NCI-H526 treated with DMSO at 0.1 percent for 48 hours (cell line): ENCODE measurements at regions not wholly inside any gene's neighbourhood (a gene's known extent, or its start where the extent isn't known, plus 50 kb on each side); places are given as distances from the start of the nearest gene placed in this dataset.
"Not testable (repeated sequence)": the region's sequence is repeated elsewhere in the genome, so short reads cannot be mapped to it uniquely, and the experiment has no call there.

ENCODE experiments used
- DNase-seq: peaks from one replicate; lab custom pipeline; 2025; lab: John Stamatoyannopoulos, UW

DNA sequence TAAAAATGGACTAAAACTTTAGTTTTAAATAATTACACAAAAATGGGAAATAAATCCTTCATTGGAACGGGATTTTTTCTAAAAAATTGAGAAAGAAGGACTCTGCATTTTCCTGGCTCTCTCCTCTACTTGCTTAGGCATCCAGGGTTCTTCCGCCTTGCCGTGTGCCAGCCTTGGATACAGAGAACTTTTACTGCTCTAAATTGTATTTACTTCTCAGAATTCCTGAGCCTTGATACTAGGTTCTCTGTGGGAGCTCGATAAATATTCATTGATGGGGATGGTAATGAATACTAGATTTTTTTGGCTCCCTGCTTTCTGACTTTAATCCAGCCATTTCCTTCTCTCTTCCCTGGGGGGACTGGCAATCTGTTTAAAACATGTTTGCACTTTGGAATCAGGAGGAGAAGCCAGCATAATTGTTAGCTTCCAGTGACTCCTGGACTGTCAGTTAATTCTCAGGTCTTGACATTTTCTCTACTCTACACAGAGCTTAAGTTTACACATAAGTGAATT is 746.1 kb upstream of the LRRTM1 start:
- no peak for DNase-seq

DNA sequence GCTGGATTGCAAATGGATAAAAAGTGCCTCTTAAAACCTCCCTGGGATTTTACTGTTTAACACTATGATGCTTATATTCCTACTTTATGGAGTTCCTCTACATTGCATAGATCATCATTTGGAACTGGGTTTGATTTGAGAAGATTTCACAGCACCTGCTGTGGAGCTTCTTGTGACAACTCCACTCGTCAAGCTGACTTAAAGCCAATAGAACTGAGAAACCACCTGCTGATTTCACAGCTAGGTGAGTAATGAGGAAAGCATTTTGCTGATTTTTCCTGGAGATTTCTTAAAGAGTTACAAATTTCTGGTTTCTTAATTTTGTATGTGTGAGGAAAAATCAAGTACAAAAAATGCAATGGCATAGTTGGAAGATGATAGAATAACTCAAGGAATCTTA is 739.1 kb upstream of the LRRTM1 start:
- DNase-seq: no peak

- DNase-seq: no peak
Observed at GRCh38 chr2:81007104-81007503, 702.6 kb upstream of the LRRTM1 start.

GRCh38 chr2:81002906-81003305 is 698.4 kb upstream of the LRRTM1 start:
- no peak for DNase-seq

DNA sequence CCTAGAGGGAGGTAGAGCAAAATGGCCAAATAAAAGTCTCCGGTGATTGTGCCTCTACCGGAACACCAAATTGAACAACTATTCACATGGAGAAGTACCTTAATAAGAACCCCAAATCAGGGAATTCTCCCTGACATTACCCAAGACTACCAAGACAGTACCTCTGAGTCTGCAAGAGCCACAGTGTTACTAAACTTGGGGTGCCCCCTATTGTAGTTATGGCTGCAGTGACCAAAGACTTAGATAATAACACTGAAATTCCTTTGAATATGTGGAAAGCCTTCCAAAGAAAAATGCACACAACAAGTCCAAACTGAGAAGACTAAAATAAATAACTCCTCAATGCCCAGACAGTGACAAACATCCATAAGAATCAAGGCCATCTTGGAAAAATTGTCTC is 682.9 kb upstream of the LRRTM1 start:
- no peak for DNase-seq

GRCh38 chr2:80969900-80970299 is 665.3 kb upstream of the LRRTM1 start:
- DNase-seq: no peak

GRCh38 chr2:80968450-80968849 is 663.9 kb upstream of the LRRTM1 start:
- no peak for DNase-seq

DNA sequence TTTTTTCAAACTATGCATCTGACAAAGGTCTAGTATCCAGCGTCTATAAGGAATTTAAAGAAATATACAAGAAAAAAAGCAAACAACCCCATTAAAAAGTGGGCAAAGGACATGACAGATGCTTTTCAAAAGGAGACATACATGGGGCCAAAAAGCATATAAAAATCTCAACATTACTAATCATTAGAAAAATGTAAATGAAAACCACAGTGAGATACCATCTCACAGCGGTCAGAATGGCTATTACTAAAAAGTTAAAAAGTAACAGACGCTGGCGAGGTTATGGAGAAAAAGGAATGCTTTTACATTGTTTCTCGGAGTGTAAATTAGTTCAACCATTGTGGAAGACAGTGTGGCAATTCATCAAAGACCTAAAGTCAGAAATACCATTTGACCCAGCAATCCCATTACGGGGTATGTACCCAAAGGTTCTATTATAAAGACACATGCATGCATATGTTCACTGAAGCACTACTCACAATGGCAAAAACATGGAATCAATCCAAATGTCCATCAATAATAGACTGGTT is 643.1 kb upstream of the LRRTM1 start:
- DNase-seq: no peak

DNA sequence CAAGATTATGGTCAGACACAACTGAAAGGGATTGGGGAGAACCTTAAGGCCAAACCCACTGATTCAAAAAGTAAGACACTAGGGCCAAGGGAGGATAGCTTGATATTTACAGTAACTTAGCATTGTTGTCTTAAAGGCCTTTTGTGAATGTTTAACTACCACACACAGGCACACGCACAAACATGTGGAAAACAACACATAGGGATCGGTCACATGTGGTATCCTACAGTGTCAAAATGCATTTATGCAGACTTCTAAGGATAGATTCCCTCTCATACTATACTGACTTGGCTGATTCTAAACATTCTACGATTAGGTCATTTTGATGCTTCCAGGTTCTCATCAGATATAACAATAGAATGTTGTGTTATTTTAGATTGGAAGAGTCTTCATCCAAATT is 638.9 kb upstream of the LRRTM1 start:
- DNase-seq: no peak

- DNase-seq: no peak
Observed at GRCh38 chr2:80942766-80943165, 638.2 kb upstream of the LRRTM1 start.

DNA sequence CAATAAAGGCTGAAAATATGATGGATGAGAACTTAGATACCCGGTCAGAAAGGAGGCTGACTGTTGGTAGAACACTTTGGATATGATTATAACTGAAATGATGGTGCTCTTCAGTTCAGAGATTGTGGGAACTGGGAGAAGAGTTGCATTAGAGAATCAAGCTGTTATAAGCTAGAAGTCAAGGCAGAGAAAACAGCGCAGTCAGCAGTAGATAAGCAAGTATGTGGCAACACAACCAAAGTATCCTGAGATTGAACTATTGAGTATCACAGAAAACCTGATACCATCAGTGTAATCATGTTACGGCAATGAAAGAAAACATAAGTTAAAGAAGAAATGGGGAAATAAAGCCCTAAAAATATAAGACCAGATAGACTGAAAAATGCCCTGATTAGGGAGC is 633.9 kb upstream of the LRRTM1 start:
- DNase-seq: no peak

GRCh38 chr2:80931820-80932219 is 627.3 kb upstream of the LRRTM1 start:
- not testable (repeated sequence) for DNase-seq

GRCh38 chr2:80930777-80931176 is 626.2 kb upstream of the LRRTM1 start:
- DNase-seq: no peak

GRCh38 chr2:80926168-80926567 is 621.6 kb upstream of the LRRTM1 start:
- no peak for DNase-seq

GRCh38 chr2:80896576-80896975 is 592.0 kb upstream of the LRRTM1 start:
- no peak for DNase-seq

GRCh38 chr2:80894486-80894885 is 589.9 kb upstream of the LRRTM1 start:
- no peak for DNase-seq

DNA sequence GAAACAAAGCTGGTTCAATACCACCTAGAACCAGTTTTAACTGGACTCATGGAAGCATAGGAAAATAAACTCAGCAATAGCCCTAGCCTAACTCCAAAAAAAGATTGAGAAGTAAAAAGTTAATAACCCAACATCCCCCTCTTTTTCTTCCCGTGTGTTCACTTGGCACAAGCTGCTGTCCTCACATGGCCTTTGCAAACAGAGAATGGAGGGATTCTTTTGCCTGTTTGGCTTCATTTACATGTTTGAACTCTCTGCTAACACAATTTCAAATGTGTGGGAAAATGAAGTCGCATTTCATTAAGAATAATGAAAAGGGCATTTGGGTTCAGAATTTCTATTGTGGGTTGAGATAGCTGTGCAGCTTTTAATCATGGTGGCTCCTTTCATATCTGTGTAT is 589.2 kb upstream of the LRRTM1 start:
- peak; percentile 63 for DNase-seq

GRCh38 chr2:80889009-80889408 is 584.5 kb upstream of the LRRTM1 start:
- DNase-seq: no peak

DNA sequence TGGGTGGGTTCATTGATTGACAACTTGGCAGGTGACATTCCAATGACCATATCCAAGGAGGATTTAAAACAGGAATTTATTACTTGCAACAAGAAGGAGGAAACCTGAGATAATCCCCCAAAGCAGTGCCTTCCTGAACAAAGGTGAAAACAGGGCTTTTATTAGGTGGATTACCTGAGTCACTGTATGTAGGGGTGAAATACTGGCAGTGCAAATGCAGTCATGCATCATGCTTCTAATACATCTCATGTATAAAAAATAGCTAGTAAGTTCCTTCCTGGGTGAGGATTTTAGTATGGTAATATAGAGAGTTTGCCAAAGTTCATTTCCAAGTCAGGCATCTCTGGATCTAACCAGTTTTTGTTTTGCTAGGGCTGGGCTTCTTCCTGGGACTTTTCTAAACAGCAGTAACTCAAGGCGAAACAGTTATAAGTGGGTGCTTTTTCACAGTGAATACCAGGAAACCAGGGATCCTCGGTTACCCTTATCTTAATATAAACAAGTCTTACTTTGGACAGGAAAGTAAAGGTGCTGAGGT is 583.4 kb upstream of the LRRTM1 start:
- no peak for DNase-seq

DNA sequence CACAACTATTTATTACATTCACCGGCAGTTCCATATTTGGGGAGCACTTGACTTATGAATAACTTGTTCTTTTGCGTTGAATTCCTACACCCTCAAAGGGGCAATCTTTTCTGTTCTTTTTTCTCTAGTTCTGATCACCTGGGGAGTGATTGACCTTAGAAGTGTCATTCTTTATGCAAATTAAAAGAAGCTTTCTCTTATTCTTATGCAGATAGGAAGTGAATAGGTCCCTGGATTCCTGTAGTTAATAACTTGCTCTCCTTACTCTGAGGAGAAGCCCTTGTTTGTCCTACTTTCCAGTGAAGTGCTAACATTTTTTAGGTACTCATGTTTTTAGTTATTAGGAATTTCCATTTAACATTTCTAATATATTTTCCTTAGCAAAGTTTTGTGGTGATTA is 569.8 kb upstream of the LRRTM1 start:
- no peak for DNase-seq

GRCh38 chr2:80869858-80870438 is 565.4 kb upstream of the LRRTM1 start:
- no peak for DNase-seq

DNA sequence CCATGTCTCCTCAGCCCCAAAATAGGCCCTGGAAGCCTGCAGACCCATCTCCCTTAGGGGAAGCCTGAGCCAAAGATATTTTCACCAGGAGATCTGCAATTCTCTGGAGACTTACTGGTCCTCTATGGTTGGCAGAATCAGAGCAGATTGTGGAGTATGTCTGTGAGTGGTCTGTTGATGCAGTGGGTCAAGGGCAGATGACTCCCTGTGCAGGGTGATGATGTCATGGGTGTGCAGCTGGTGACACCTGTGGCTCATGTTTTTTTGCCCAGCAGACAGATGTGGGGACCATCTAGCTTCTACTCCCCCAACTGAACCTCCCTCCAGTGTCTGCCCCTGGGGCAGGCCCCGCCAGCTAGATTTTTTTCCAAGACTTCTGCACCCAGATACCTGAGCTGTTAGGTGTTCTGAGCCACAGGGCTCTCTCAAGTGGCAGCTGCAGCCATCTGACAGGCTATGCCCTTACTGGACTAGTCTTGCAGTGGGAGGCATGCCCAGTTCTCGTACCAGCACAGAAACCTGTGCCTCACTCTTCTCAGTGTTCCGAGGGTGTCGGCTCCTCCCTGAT is 558.7 kb upstream of the LRRTM1 start:
- no peak for DNase-seq

- no peak for DNase-seq
Observed at GRCh38 chr2:80858965-80859364, 554.4 kb upstream of the LRRTM1 start.

DNA sequence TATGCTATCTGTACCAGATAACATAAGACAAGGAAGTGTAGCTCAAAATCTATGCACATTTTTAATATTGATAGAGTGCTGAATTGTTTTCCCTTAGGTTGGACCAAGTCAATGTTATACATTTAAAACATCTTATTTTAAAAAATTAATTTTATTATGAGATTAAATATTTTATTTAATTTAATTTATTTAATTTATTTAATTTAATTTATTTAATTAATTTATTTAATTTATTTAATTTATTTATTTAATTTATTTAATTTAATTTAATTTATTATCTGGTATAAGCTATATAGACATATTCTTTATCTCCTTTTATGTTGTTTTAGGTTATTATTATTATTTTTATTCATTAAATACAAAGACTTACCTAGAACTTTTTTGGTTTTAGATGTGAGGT is 551.7 kb upstream of the LRRTM1 start:
- no peak for DNase-seq
